Activated T-helper 1 cell treated with anti-CD3 and anti-CD28 coated beads, Interleukin-2, amount 50 U/mL, for 16 hours (primary cell): ENCODE measurements at regions not wholly inside any gene's neighbourhood (a gene's known extent, or its start where the extent isn't known, plus 50 kb on each side); places are given as distances from the start of the nearest gene placed in this dataset.
A peak's percentile ranks its signal among the peaks of the same experiment; 100 is the strongest.
"Not testable (repeated sequence)": the region's sequence is repeated elsewhere in the genome, so short reads cannot be mapped to it uniquely, and the experiment has no call there.

ENCODE experiments used
- DNase-seq, 2 donors: peaks; one replicate each; pipeline ENCODE4 v3.0.0-alpha.2; 2020; ENCODE audit warnings: low read depth in 1 of 2, low spot score in 1 of 2

DNA sequence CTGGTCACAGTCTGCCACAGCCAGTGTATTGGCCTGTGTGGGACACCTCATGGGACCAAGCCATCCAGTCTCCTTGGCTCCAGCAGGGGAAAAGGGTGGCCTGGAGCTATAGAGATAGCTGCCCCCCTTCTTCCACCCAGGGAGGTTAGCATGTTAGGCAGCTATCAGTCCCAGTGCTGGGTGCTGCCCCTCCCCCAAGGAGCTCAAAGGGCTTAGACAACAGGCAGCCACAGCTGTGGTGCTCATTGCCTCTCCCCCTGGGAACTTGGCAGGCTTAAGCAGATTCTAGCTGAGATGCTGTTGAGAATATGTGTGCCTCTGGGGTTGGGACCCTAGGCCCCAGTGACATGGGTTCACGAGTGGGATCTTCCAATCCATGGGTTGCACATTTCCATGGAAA lies 226.0 kb upstream of the PTGER4 start:
- DNase-seq = no peak

DNA sequence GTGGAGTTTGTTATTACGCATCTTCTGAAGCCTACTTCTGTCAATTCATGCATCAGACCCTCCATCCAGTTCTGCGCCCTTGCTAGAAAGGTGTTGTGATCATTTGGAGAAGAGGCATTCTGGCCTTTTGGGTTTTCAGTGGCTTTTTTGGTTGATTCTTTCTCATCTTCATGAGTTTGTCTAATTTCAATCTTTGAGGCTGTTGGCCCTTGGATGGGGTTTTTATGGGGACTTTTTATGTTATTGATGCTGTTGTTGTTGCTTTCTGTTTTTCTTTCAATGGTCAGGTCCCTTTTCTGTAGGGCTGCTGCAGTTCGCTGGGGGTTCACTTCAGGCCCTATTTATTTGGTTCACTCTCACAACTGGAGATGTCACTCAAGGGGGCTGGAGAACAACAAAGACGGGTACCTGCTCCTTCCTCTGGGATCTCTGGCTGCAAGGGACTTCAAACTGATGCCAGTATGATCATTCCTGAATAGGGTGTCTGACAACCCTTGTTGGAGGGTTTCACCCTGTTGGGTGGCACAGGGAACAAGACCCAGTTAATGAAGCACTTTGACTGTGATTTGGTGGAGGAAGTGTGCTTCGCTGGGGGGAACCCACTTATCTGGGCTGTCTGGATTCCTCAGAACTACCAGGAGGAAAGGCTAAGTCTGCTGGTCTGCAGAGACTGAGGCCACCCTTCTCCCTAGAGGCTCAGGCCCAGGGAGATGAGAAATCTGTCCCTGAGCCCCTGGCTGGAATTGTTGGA lies 226.7 kb upstream of the PTGER4 start:
- DNase-seq = no peak

DNA sequence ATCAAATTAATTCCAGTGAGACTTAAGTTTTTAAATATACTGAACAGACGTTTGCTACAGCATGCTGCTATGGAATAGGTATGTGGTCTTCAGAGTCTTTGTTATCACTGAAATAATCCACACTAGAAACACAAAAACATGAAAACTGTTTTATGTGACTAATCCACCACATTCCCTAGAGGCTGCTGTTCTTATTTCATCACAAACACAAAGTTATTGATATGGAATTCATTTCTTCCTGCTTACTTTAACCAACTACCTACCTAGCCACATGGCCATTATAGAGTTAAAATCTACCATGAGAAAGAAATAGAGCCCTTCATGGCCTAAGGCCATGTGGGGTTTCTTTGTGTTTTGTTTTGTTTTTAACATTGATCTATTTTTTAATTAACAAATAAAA lies 232.3 kb upstream of the PTGER4 start:
- DNase-seq = no peak

DNA sequence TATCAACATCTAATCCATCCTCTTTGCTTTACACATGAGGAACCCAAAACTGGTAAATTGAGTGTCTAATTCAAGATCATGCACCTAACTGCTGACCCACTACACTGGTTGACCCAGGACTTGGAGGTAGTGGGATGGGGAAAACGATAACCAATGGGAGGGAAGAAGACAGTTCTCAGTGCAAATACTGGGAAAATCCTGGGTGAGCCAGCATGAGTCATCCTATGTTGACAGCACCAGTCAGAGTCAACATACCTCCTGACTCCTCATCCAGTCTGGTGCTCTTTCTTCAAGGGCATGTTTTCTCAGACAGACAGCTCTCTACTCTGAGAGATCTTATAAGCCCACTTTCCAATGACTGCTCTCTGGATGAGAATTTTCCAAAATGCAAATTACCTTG lies 232.8 kb upstream of the PTGER4 start:
- no peak for DNase-seq

DNA sequence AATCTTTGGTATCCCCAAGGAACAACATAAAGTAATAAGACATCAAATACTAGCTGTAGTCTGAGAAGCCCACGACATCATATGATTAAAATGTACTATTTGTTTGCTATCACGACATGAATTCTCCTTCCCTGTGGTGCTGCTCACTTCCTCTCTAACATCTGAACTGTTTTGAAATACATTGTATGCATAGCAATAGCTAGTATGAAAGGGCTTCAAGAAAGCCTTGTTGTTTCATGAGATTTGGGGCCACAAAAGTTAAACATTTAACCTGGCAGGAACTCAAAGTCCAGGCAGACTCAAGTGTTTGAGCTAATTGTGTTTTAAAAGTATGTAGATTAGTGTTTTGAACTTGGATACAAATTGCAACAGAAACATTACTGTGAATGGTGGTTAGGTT lies 237.4 kb upstream of the PTGER4 start:
- DNase-seq = no peak

DNA sequence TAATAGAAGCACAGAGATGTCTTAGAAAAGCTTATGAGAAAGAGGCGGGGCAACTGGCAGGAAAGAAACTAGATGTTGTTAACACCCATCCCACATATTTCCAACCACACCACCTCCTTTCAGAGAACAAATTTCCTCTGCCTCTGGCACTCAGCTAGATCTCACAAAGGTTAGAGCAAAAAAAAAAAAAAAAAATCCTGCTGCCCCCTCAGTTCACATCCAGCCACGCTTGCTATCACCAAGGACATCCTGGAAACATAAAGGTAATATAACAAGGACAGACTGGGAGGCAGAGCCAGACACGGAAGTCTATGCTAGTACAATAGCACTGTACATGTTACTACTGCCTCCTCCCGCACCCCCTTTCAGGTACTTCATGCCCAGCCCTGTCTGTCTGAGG lies 238.0 kb upstream of the PTGER4 start:
- no peak for DNase-seq

DNA sequence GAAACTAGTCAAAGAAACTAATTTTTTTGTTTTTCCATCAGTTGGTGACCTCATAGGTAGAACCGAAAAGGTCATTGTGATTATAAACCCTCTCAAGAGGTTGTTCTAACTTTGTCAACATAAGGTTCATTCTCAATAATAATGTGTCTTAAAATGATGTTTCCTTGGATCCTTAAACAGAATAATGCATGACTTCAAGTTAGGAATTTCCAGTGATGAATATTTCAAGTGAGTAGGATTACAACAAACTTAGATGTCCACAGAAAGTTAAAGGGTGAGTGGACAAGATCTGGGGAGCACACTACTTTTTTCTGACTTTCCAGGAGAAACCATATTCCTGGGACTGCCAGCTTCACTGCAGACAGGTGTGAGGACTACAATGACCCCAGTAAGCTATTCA lies 239.0 kb upstream of the PTGER4 start:
- no peak for DNase-seq

DNA sequence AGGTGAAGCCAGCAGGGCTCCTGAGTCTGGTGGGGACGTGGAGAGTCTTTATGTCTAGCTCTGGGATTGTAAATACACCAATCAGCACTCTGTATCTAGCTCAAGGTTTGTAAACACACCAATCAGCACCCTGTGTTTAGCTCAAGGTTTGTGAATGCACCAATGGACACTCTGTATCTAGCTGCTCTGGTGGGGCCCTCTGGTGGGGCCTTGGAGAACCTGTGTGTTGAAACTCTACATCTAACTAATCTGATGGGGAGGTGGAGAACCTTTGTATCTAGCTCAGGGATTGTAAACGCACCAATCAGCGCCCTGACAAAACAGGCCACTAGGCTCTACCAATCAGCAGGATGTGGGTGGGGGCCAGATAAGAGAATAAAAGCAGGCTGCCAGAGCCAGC lies 240.6 kb upstream of the PTGER4 start:
- not testable (repeated sequence) for DNase-seq

DNA sequence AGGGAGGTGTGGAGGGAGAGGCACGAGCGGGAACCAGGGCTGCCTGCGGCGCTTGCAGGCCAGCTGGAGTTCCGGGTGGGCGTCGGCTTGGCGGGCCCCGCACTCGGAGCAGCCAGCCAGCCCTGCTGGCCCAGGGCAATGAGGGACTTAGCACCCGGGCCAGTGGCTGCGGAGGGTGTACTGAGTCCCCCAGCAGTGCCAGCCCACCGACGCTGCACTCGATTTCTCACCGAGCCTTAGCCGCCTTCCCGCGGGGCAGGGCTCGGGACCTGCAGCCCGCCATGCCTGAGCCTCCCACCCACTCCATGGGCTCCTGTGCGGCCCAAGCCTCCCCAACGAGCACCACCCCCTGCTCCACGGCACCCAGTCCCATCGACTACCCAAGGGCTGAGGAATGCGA lies 241.1 kb upstream of the PTGER4 start:
- DNase-seq = not testable (repeated sequence)

DNA sequence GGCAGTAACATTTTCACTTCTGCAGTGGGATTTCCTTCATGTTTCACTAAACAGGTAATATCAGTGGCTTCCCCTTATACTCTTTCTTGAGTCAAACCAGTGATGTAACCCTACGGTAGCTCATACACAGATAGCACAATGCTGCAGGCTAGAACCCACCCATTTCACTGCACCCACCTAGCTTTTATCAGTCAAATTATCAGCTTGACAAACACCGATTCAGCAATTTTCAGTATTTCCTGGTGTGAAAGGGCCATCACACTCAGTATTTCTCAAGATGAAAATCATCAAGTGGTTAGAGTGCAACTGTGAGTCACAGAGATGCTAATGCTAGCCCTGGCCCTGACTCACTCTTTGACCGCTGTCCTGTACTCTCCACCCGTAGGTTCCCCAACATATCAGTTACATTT lies 242.3 kb upstream of the PTGER4 start:
- no peak for DNase-seq

DNA sequence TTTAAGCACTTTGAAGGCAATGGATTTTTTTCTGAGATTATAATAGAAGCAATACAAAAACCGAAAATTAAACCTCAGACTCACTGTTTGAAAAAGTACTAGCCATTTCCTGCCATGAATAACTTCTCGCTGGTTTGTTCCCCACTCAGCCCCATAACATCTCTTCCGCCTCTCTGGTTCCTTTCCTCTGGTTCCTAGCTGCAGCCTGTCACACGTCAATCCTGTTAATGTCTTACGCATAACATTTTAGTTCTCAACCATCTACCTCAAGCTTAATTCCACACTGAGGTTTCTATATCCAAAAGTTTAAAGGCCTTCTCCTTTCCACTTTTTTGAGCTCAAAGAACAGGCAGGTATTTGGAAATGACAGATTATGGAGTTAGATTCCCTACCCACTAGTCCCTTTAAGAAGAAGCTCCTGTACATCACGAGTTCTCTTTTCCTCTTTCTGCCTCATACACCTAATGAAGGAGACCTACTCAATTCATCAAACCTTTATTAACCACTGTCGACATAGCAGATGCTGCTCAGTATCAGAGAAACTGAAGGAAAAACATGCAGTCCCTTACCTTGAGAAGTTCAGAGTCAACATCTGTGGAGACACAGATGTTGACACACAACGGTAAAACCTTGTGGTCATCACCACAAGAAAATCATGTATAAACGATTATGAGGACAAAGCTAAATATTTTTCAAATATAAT lies 243.0 kb upstream of the PTGER4 start:
- peak in 1 of 2 donors; percentile 19 for DNase-seq

DNA sequence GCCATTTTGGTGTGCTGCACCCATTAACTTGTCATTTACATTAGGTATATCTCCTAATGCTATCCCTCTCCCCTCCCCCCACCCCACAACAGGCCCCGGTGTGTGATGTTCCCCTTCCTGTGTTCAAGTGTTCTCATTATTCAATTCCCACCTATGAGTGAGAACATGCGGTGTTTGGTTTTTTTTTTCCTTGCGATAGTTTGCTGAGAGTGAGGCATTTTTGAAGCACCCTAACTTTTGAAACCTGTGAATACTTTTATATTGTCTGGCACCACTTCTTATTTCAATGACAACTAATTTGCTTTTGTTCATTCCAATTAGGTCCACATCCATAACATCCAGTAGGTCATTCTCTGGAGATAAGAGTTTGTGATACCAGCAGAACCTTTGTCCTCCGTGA lies 244.0 kb upstream of the PTGER4 start:
- DNase-seq = not testable (repeated sequence)

DNA sequence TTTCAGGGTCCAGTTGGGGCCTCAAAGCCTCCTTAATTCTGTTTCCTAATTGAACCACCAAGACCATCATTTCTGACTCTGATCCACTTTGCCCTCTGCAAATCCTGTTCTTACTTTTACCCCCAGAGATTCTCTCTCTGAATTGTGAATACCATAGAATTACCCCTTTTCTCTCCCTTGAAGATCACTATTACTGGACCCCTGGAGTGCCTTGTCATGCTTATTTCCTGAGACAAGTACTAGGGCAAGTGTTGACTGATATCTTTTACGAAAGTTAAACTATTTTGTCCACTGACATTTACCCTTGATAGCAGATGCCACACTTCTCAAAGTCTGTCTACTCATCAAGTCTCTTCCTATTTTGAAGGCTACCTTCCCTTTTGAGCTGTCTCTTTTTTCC lies 246.9 kb upstream of the PTGER4 start:
- DNase-seq = no peak

DNA sequence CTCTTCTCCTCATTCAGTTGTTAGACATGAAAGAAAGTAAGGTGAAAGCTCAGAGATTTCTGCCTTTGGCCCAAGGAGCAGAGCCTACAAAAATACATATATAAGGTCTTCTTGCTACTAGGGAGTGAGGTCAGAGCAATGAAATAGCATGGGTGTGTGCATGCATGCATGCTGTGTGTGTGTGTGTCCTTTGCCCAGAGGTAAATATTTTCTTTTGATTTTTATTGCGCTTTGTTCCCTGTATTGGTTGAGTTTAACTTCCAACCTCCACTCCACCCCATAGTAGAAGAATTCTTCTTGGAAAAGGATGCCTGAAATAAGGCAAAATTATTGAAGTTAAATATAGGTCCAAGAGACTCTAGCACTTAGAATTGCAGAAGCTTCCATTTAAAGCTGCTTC lies 248.0 kb upstream of the PTGER4 start:
- no peak for DNase-seq

DNA sequence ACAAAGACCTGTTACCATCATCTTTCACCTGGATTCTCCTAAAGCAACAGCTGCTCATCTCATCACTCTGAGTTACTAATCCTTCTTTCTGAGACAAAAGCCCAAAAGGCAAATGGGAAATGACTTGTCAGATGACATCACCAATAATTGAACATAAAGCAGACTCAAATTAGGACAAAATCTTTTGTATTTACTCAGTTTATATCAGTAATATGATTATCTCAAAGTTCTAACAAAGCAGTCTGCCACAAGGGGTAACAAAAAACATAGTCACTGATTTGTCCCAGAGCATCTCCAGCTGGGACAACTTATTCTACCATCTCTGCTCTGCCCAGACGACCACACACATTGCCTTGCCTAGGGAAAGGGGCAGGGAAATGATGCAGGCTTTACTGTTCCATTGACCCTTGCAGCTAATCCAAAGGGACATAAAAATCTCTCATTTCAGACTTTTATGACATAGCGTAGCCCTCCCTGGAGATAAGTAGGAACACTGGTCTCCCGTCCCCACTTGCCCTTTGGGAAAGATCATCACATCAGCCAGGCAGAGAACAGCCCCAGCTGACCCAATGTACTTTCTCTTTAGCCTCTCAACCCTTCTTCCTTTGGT lies 249.5 kb upstream of the PTGER4 start:
- no peak for DNase-seq

DNA sequence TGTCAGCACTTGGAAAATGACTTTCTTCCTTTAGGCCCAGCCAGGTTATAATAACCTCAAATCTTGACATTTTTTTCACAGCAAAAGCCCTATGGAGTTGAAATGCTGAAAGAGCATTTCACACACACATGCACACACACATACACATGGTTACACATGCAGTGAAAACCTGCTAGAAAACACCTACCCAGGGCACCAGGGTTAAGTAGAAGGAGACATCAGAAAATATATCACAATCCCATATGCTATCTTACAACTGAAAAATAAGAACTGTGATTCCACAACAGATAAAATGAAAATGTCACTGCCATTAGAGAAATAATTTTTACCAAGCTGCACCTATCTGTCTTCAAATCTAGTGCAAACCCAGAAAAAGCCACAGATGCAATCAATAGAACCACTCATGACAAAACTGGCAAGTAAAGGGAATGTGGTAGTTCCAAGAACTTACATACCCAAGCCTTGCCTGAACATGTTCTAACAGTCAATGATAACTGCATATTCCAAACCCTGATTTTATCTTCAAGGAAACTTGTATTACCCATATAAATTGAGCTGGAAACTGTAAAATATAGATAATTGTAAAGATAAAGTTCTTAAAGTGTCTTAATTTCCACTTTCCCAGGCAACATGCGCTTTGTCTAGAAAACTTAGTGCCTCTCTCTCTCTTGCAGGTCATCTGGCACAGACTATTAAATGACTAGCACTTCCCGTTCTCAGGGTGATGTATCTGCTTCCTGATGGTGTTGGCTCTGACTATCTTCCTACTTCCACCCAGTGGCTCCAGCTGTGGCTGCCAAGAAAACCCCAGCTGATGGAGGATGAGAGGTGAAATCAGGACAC lies 250.2 kb upstream of the PTGER4 start:
- DNase-seq = no peak

DNA sequence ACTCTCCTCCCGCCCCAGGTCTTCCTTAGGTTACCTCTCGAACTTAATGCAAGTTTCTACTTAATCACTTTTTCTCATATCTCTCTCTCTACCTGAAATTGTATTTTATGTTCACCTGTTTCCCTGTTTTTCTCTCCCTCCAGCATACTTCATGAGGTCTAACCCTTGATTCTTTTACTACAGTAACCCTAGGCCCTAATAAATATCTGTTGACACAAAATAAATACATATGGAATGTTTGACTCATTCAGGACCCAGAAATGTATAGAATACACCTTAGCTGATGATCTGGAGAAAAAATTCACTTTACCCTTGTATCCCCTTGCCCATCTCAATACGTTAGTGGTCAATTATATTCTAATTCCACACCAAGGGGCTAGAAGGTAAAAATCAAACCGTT lies 250.9 kb upstream of the PTGER4 start:
- DNase-seq = no peak

DNA sequence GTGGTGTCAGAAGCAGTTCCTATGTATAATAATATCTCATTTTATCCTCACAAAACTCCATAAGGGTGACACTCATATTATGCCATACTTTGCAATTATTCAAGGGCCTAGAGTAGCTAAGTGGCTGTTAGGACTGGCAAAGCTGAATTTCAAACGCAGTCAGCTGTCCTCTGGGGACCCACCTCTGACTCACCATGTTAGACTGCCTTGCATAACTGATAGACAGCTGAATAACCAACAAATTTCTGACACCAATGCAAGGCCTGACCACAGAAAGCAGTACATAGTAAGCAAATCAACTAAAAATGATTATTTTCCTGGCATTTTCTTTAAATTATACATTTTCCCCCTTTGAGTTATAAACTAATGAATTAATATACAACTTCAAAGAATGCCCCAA lies 251.6 kb upstream of the PTGER4 start:
- DNase-seq = no peak

DNA sequence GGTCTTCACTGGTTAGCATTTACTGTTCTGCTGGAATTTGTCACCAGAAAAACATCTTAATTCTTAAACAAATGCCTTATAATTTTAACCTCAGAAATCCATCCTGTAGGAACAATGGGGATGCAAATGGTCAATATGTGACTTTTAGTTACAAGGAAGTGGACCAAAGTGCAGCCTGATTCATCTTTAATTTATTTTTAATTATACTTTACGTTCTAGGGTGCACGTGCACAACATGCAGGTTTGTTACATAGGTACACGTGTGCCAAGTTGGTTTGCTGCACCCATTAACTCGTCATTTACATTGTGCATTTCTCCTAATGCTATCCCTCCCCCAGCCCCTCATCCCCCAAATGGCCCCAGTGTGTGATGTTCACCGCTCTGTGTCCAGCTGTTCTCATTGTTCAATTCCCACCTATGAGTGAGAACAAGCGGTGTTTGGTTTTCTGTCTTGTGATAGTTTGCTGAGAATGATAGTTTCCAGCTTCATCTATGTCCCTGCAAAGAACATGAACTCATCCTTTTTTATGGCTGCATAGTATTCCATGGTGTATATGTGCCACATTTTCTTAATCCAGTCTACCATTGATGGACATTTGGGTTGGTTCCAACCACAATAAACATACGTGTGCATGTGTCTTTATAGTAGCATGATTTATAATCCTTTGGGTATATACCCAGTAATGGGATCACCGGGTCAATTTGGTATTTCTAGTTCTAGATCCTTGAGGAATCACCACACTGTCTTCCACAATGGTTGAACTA lies 262.5 kb upstream of the PTGER4 start:
- DNase-seq = not testable (repeated sequence)

DNA sequence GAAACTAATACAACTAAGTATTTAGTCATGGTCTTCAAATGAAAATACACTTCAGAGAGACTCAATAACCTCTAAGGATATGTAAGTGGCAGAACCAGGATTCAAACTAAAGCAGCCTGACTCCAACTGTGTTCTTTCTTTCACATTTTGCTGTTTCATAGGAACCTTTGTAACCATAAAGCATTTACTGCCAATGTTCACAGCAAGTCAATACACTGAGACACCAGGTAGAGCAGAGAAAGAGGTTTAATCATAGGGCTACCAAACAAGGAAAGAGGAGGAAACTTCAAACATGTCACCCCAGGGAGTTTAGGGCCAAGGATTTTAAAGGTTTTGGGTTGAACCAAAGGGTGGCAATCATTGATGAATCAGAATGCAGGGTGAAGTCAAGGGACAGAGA lies 263.1 kb upstream of the PTGER4 start:
- no peak for DNase-seq

DNA sequence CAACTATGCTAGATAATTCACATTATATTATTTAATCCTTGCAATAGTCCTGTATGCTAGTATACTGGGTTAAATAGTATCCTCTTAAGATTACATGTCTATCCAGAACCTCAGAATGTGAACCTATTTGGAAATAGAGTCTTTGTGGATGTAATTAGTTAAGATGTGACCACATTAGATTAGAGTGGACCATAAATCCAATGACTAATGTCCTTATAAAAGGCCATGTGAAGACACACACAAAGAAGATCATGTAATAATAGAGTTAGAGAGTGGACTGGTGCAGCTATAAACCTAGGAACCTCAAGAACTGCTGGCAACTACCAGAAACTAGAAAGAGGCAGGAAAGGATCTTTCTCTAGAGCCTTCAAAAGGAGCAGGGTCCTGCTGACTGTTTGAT lies 263.6 kb upstream of the PTGER4 start:
- DNase-seq = no peak
